Neural progenitor cell (in vitro differentiated cells): ENCODE measurements at regions not wholly inside any gene's neighbourhood (a gene's known extent, or its start where the extent isn't known, plus 50 kb on each side); places are given as distances from the start of the nearest gene placed in this dataset.

ENCODE experiments used
- DNase-seq: peaks from one replicate; pipeline ENCODE4 v3.0.0-alpha.2; 2016; ENCODE audit warnings: low spot score
- H2AFZ ChIP-seq: fragments of 200-600 bp; sonication (generic); replicated peaks from 2 replicates; pipeline ENCODE4 v1.6.1; 2016; ENCODE audit warnings: antibody characterized with exemption
- H3F3A ChIP-seq: fragments of 200-600 bp; sonication (generic); 2 replicates; pipeline ENCODE4 v1.6.1; 2016; ENCODE audit warnings: antibody characterized with exemption, low read depth
- H3K27ac ChIP-seq: fragments of 200-600 bp; sonication (generic); 2 replicates; pipeline ENCODE4 v1.5.1; 2016; ENCODE audit warnings: mild to moderate bottlenecking
- H3K27me3 ChIP-seq: fragments of 200-600 bp; sonication (generic); 2 replicates; pipeline ENCODE4 v1.6.1; 2016; ENCODE audit warnings: mild to moderate bottlenecking, moderate library complexity
- H3K36me3 ChIP-seq: fragments of 200-600 bp; sonication (generic); 2 replicates; pipeline ENCODE4 v1.5.1; 2016
- H3K4me1 ChIP-seq: fragments of 200-600 bp; sonication (generic); 2 replicates; pipeline ENCODE4 v1.6.1; 2016; ENCODE audit warnings: mixed run types
- H3K4me2 ChIP-seq: fragments of 200-600 bp; sonication (generic); 2 replicates; pipeline ENCODE4 v1.6.1; 2016
- H3K4me3 ChIP-seq: fragments of 200-600 bp; sonication (generic); 2 replicates; pipeline ENCODE4 v1.5.1; 2016
- H3K79me2 ChIP-seq: fragments of 200-600 bp; sonication (generic); 2 replicates; pipeline ENCODE4 v1.6.1; 2016; ENCODE audit warnings: low read depth
- H3K9ac ChIP-seq: fragments of 200-600 bp; sonication (generic); 2 replicates; pipeline ENCODE4 v1.6.1; 2016
- H3K9me3 ChIP-seq: fragments of 200-600 bp; sonication (generic); 2 replicates; pipeline ENCODE4 v1.5.1; 2016; ENCODE audit warnings: low read depth
- H4K20me1 ChIP-seq: fragments of 200-600 bp; sonication (generic); 2 replicates; pipeline ENCODE4 v1.6.1; 2016; ENCODE audit warnings: low read depth
- H3K27ac Mint-ChIP-seq: 3 replicates; pipeline ENCODE4 v1.8.0; 2021; ENCODE audit warnings: mixed read lengths
- H3K27me3 Mint-ChIP-seq: 2 replicates; pipeline ENCODE4 v1.8.0; 2022; ENCODE audit warnings: low read depth, mild to moderate bottlenecking, inconsistent platforms, moderate library complexity, mixed read lengths; ENCODE audit not compliant: insufficient read depth
- H3K36me3 Mint-ChIP-seq: 3 replicates; pipeline ENCODE4 v1.8.0; 2021; ENCODE audit warnings: mixed read lengths
- H3K4me1 Mint-ChIP-seq: 3 replicates; pipeline ENCODE4 v1.8.0; 2021; ENCODE audit warnings: mixed read lengths
- H3K4me3 Mint-ChIP-seq: 3 replicates; pipeline ENCODE4 v1.8.0; 2021; ENCODE audit warnings: mild to moderate bottlenecking, moderate library complexity, mixed read lengths
- H3K9me3 Mint-ChIP-seq: 3 replicates; pipeline ENCODE4 v1.8.0; 2020; ENCODE audit warnings: mixed read lengths
- CTCF ChIP-seq: fragments of 200-600 bp; sonication (generic); IDR thresholded peaks from 2 replicates; pipeline ENCODE4 v1.5.1; 2017; ENCODE audit warnings: antibody characterized with exemption, mild to moderate bottlenecking
- EZH2 ChIP-seq: fragments of 200-600 bp; sonication (generic); IDR thresholded peaks from 2 replicates; pipeline ENCODE4 v1.6.1; 2017; ENCODE audit warnings: antibody characterized with exemption, mild to moderate bottlenecking, moderate library complexity
- EZH2phosphoT487 ChIP-seq: fragments of 200-600 bp; sonication (generic); IDR thresholded peaks from 2 replicates; pipeline ENCODE4 v1.6.1; 2017; ENCODE audit warnings: antibody characterized with exemption

GRCh38 chr20:55159230-55159629 is 683.8 kb downstream of the DOK5 start:
- Histone ChIP-seq H2AFZ (no peak overlapping the region), H3K9ac (no peak overlapping the region), H3K4me1 (peaks cover 2% of the 10 kb centered on the region), H3F3A (no peaks in the 10 kb centered on the region), H3K79me2 (no peaks in the 10 kb centered on the region), H3K27ac (no peak overlapping the region), H3K9me3 (no peaks in the 10 kb centered on the region), H3K27me3 (no peaks in the 10 kb centered on the region), H3K4me2 (no peak overlapping the region), H4K20me1 (no peaks in the 10 kb centered on the region), H3K36me3 (no peaks in the 10 kb centered on the region), H3K4me3 (no peak overlapping the region)
- Mint-ChIP-seq H3K4me1 (peaks cover 12% of the 10 kb centered on the region), H3K9me3 (peaks cover 10% of the 10 kb centered on the region), H3K36me3 (peaks cover under 1% of the 10 kb centered on the region), H3K27me3 (peaks cover 9% of the 10 kb centered on the region), H3K27ac (no peak overlapping the region), H3K4me3 (no peak overlapping the region)
- TF ChIP-seq CTCF (no peak), EZH2 (no peak), EZH2phosphoT487 (no peak)
- no peak for DNase-seq

GRCh38 chr20:55158446-55158845 is 683.1 kb downstream of the DOK5 start:
- Mint-ChIP-seq H3K4me1 (peaks cover 12% of the 10 kb centered on the region), H3K4me3 (no peak overlapping the region), H3K9me3 (peaks cover 15% of the 10 kb centered on the region), H3K36me3 (peaks cover 1% of the 10 kb centered on the region), H3K27ac (no peak overlapping the region), H3K27me3 (peaks cover 9% of the 10 kb centered on the region)
- Histone ChIP-seq H4K20me1 (no peaks in the 10 kb centered on the region), H3K27me3 (no peaks in the 10 kb centered on the region), H3K9ac (no peak overlapping the region), H3K4me3 (no peak overlapping the region), H3K79me2 (no peaks in the 10 kb centered on the region), H3K27ac (no peak overlapping the region), H2AFZ (no peak overlapping the region), H3K4me2 (no peak overlapping the region), H3K4me1 (no peaks in the 10 kb centered on the region), H3F3A (no peaks in the 10 kb centered on the region), H3K36me3 (no peaks in the 10 kb centered on the region), H3K9me3 (no peaks in the 10 kb centered on the region)
- DNase-seq: no peak
- no peak for TF ChIP-seq EZH2
- TF ChIP-seq EZH2phosphoT487: no peak
- TF ChIP-seq CTCF: no peak

- H3K9me3 Mint-ChIP-seq: peaks cover 19% of the 10 kb centered on the region
- H3K4me3 Mint-ChIP-seq: no peak overlapping the region
- no peaks in the 10 kb centered on the region for H4K20me1 ChIP-seq
Observed at GRCh38 chr20:55155360-55155759, 680.0 kb downstream of the DOK5 start.

More at GRCh38 chr20:55155360-55155759, 680.0 kb downstream of the DOK5 start:
- Histone ChIP-seq H3K36me3 (no peaks in the 10 kb centered on the region), H3K9ac (no peak overlapping the region), H3K9me3 (no peaks in the 10 kb centered on the region), H3F3A (no peaks in the 10 kb centered on the region), H3K4me3 (no peak overlapping the region), H3K79me2 (no peaks in the 10 kb centered on the region), H3K27ac (no peak overlapping the region), H3K4me2 (no peak overlapping the region), H2AFZ (no peak overlapping the region), H3K4me1 (peaks cover 10% of the 10 kb centered on the region), H3K27me3 (no peaks in the 10 kb centered on the region)
- Mint-ChIP-seq H3K36me3 (peaks cover 1% of the 10 kb centered on the region), H3K27ac (no peak overlapping the region), H3K4me1 (peaks cover 22% of the 10 kb centered on the region), H3K27me3 (peaks cover 5% of the 10 kb centered on the region)
- TF ChIP-seq EZH2: no peak
- TF ChIP-seq EZH2phosphoT487: no peak
- TF ChIP-seq CTCF: no peak
- no peak for DNase-seq
